DND-41 (cell line): ENCODE measurements at regions not wholly inside any gene's neighbourhood (a gene's known extent, or its start where the extent isn't known, plus 50 kb on each side); places are given as distances from the start of the nearest gene placed in this dataset.
"Not testable (repeated sequence)": the region's sequence is repeated elsewhere in the genome, so short reads cannot be mapped to it uniquely, and the experiment has no call there.

Source experiments
- CTCF ChIP-seq: IDR thresholded peaks from 2 replicates; pipeline ENCODE4 v1.5.1; 2012; ENCODE audit warnings: borderline replicate concordance, low read length, moderate library complexity, mild to moderate bottlenecking; ENCODE audit not compliant: poor library complexity, severe bottlenecking; ENCODE audit errors: extremely low read depth
- EZH2 ChIP-seq: IDR thresholded peaks from 3 replicates; pipeline ENCODE4 v1.6.1; 2012; ENCODE audit warnings: borderline replicate concordance, low read depth, mild to moderate bottlenecking, moderate library complexity, low read length, inconsistent platforms; ENCODE audit not compliant: severe bottlenecking

DNA sequence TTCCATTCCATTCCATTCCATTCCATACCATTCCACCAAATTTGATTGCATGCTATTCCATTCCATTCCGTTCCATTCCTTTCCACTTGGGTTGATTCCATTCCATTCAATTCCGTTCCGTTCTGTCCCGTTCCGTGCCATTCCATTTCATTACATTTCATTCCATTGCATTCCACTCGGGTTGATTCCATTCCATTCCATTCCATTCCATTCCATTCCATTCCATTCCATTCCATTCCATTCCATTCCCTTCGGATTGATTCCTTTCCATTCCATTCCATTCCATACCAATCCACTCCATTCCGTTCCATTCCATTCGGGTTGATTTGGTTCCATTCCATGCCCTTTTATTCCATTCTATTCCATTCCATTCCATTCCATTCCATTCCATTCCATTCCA is 140.4 kb downstream of the CWH43 start:
- not testable (repeated sequence) for TF ChIP-seq CTCF, EZH2
